ENCODE measurements at regions not wholly inside any gene's neighbourhood (a gene's known extent, or its start where the extent isn't known, plus 50 kb on each side); places are given as distances from the start of the nearest gene placed in this dataset.
"Not testable (repeated sequence)": the region's sequence is repeated elsewhere in the genome, so short reads cannot be mapped to it uniquely, and the experiment has no call there.

GRCh38 chr2:87649871-87650270 lies 98.0 kb upstream of the PLGLB2 start:
- DNase-seq; intact Hi-C loops (cut with DNase I): not testable (repeated sequence)

GRCh38 chr2:87650837-87651236 lies 97.0 kb upstream of the PLGLB2 start:
- DNase-seq; intact Hi-C loops (cut with DNase I): not testable (repeated sequence)

GRCh38 chr2:87651589-87651988 lies 96.3 kb upstream of the PLGLB2 start:
- DNase-seq; intact Hi-C loops (cut with DNase I): not testable (repeated sequence)

GRCh38 chr2:87653373-87653772 lies 94.5 kb upstream of the PLGLB2 start:
- DNase-seq; intact Hi-C loops (cut with DNase I): not testable (repeated sequence)

- intact Hi-C loops (cut with DNase I): not testable (repeated sequence)
These were observed 93.6 kb upstream of the PLGLB2 start for GRCh38 chr2:87654136-87654814.

GRCh38 chr2:87657915-87658314 lies 90.0 kb upstream of the PLGLB2 start:
- DNase-seq; intact Hi-C loops (cut with DNase I): not testable (repeated sequence)

More at GRCh38 chr2:87654136-87654814, 93.6 kb upstream of the PLGLB2 start:
- not testable (repeated sequence) for DNase-seq

GRCh38 chr2:87658357-87658756 lies 89.5 kb upstream of the PLGLB2 start:
- intact Hi-C loops (cut with DNase I); DNase-seq: not testable (repeated sequence)

- DNase-seq: peak in 41 of 42 donors; percentile 6 to 71 (median 43)
- intact Hi-C loops (cut with DNase I): not testable (repeated sequence)
These were observed 88.9 kb upstream of the PLGLB2 start for GRCh38 chr2:87658976-87659375.

GRCh38 chr2:87660164-87660563 lies 87.7 kb upstream of the PLGLB2 start:
- DNase-seq; intact Hi-C loops (cut with DNase I): not testable (repeated sequence)

- intact Hi-C loops (cut with DNase I); DNase-seq: not testable (repeated sequence)
These were observed 85.3 kb upstream of the PLGLB2 start for GRCh38 chr2:87662316-87663290.

GRCh38 chr2:87663347-87663746 lies 84.5 kb upstream of the PLGLB2 start:
- intact Hi-C loops (cut with DNase I); DNase-seq: not testable (repeated sequence)

- DNase-seq; intact Hi-C loops (cut with DNase I): not testable (repeated sequence)
These were observed 80.9 kb upstream of the PLGLB2 start for GRCh38 chr2:87667027-87667426.

- intact Hi-C loops (cut with DNase I): not testable (repeated sequence)
These were observed 79.5 kb upstream of the PLGLB2 start for GRCh38 chr2:87668361-87668760.

GRCh38 chr2:87669633-87670231 lies 78.2 kb upstream of the PLGLB2 start:
- intact Hi-C loops (cut with DNase I): not testable (repeated sequence)

More at GRCh38 chr2:87668361-87668760, 79.5 kb upstream of the PLGLB2 start:
- not testable (repeated sequence) for DNase-seq

GRCh38 chr2:87672404-87672803 lies 75.5 kb upstream of the PLGLB2 start:
- not testable (repeated sequence) for DNase-seq

More at GRCh38 chr2:87669633-87670231, 78.2 kb upstream of the PLGLB2 start:
- not testable (repeated sequence) for DNase-seq

GRCh38 chr2:87674729-87675128 lies 73.2 kb upstream of the PLGLB2 start:
- intact Hi-C loops (cut with DNase I); DNase-seq: not testable (repeated sequence)

More at GRCh38 chr2:87672404-87672803, 75.5 kb upstream of the PLGLB2 start:
- intact Hi-C loops (cut with DNase I): not testable (repeated sequence)

- DNase-seq; intact Hi-C loops (cut with DNase I): not testable (repeated sequence)
These were observed 72.4 kb upstream of the PLGLB2 start for GRCh38 chr2:87675487-87675886.

GRCh38 chr2:87677421-87677923 lies 70.4 kb upstream of the PLGLB2 start:
- DNase-seq; intact Hi-C loops (cut with DNase I): not testable (repeated sequence)

GRCh38 chr2:87678742-87679173 lies 69.1 kb upstream of the PLGLB2 start:
- DNase-seq; intact Hi-C loops (cut with DNase I): not testable (repeated sequence)
